22Rv1 (cell line): ENCODE measurements at regions not wholly inside any gene's neighbourhood (a gene's known extent, or its start where the extent isn't known, plus 50 kb on each side); places are given as distances from the start of the nearest gene placed in this dataset.

Experiments
- CTCF ChIP-seq: fragments of 450-650 bp; IDR thresholded peaks from 2 replicates; pipeline ENCODE4 v1.5.1; 2017; ENCODE audit warnings: mild to moderate bottlenecking
- ZFX ChIP-seq: fragments of 450-650 bp; IDR thresholded peaks from 2 replicates; pipeline ENCODE4 v1.6.1; 2017; ENCODE audit warnings: antibody characterized with exemption, borderline replicate concordance

DNA sequence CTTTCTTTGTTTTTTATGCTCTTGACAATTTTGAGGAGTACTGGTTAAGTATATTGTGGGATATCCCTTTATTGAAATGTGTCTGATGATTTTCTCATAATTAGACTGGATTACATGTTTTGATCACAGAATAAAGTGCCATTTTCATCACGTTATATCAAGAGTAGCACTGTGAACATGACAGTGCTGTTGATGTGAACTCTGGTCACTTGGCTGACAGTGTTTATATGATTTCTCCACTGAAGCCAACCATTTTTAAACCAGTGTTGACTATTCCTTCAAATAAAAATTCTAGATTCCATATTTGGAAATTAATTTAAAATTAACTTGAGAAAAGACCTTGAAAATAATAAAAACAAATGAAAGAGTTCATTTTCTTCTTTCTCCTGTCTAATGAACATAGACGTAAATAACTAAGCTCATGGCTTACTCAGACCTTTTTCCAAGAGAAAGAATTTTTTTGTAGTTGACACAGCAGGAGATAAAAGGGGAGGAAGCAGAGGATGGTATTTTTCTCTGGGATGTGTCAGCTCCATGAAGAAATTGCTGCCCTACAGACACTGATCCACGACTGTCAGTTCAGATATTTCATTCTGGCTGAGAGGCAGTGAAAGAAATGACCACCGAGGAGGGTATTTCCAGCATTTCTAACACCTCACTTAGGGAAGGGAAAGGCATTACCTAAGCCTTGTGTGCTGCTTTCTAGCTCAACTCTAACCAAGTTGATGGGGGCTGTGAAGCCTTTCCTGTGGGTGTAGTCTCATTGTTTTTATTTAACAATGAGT lies 150.9 kb upstream of the ANK2 start:
- TF ChIP-seq CTCF = no peak
- TF ChIP-seq ZFX = no peak
